K562 (cell line): ENCODE measurements at regions not wholly inside any gene's neighbourhood (a gene's known extent, or its start where the extent isn't known, plus 50 kb on each side); places are given as distances from the start of the nearest gene placed in this dataset.

ENCODE experiments used
- ATAC-seq: fragments of 200-7000 bp; cut with Tn5 transposase; 3 replicates; pipeline ENCODE4 v1.9.1; 2020; ENCODE audit warnings: moderate library complexity
- BruUV-seq: library from RNA; stranded (reverse); fragments of 400-500 nt; replicated peaks from 2 replicates; lab custom pipeline; 2021; lab: Mats Ljungman, UMichigan
- CTCF ChIA-PET: fragments of 300-600 bp; formaldehyde crosslinking; extraction: SDS; loops from one replicate; lab custom pipeline; 2021; ENCODE audit warnings: low intra/inter-chr PET ratio; lab: Yijun Ruan, JAX
- POLR2A ChIA-PET: fragments of 300-600, 350-650 bp; sonication (Branson Sonifier 250); formaldehyde crosslinking; extraction: SDS; loops from one replicate; lab custom pipeline; 2021; ENCODE audit warnings: antibody characterized with exemption, inconsistent platforms; lab: Yijun Ruan, JAX
- DNase-seq, 4 experiments: peaks; one replicate each; pipeline versions ENCODE4 v3.0.0 to v3.0.0-alpha.2; 2011 to 2018; ENCODE audit warnings: low spot score in 3 of 4, mixed read lengths in 3 of 4; ENCODE audit errors: extremely low read depth in 1 of 4
- FAIRE-seq: peaks from 2 replicates; lab custom pipeline; 2011; peaks lifted over from hg19 to GRCh38; lab: Jason Lieb, UNC
- H2AFZ ChIP-seq: 2 replicates; pipeline ENCODE4 v1.6.0; 2011; ENCODE audit warnings: low read depth, low read length, control low read depth, inconsistent platforms
- H3K27ac ChIP-seq: fragments of 200-600 bp; 3 replicates; pipeline ENCODE4 v1.8.0; 2011; ENCODE audit warnings: low read depth, mild to moderate bottlenecking, control low read depth, inconsistent platforms, low read length, moderate library complexity, mixed read lengths; ENCODE audit errors: extremely low read depth
- H3K27me3 ChIP-seq, 2 experiments: fragments of 300-600 bp in 1 of 2; 2 replicates in 1 of 2; 3 replicates in 1 of 2; pipeline versions ENCODE4 v1.6.0 to v1.8.0; 2011; ENCODE audit warnings: inconsistent platforms in 2 of 2, low read length in 2 of 2, mild to moderate bottlenecking in 1 of 2, mixed read lengths in 1 of 2, moderate library complexity in 1 of 2; ENCODE audit not compliant: control insufficient read depth in 2 of 2, insufficient read depth in 2 of 2
- H3K36me3 ChIP-seq: fragments of 300-600 bp; 3 replicates; pipeline ENCODE4 v1.8.0; 2011; ENCODE audit warnings: mild to moderate bottlenecking, low read length, inconsistent platforms; ENCODE audit not compliant: control insufficient read depth, insufficient read depth
- H3K4me1 ChIP-seq, 2 experiments: fragments of 200-600 bp in 1 of 2; replicated peaks in 1 of 2; 2 replicates in 1 of 2; 3 replicates in 1 of 2; pipeline versions ENCODE4 v1.5.1 to v1.8.0; 2011; ENCODE audit warnings: inconsistent platforms in 2 of 2, low read length in 2 of 2, mild to moderate bottlenecking in 1 of 2, mixed read lengths in 1 of 2, moderate library complexity in 1 of 2; ENCODE audit not compliant: control insufficient read depth in 2 of 2, insufficient read depth in 2 of 2
- H3K4me2 ChIP-seq: 2 replicates; pipeline ENCODE4 v1.6.1; 2011; ENCODE audit warnings: low read length, control low read depth, inconsistent platforms, mixed read lengths; ENCODE audit not compliant: insufficient read depth
- H3K4me3 ChIP-seq: fragments of 200-600 bp; sonication (generic), shearing (Covaris generic); 2 replicates; pipeline ENCODE4 v1.5.1; 2016; ENCODE audit warnings: control low read depth, inconsistent platforms
- H3K79me2 ChIP-seq: fragments of 200-600 bp; 3 replicates; pipeline ENCODE4 v1.8.0; 2011; ENCODE audit warnings: low read length, inconsistent platforms; ENCODE audit not compliant: control insufficient read depth, insufficient read depth
- H3K9ac ChIP-seq, 2 experiments: 2 replicates each; pipeline versions ENCODE4 v1.6.0 to v1.6.1; 2011; ENCODE audit warnings: low read depth in 2 of 2, low read length in 2 of 2, control low read depth in 1 of 2, inconsistent platforms in 1 of 2, mild to moderate bottlenecking in 1 of 2, mixed read lengths in 1 of 2; ENCODE audit not compliant: insufficient read depth in 1 of 2
- H3K9me1 ChIP-seq: one replicate; pipeline ENCODE4 v1.6.0; 2011; ENCODE audit warnings: inconsistent platforms, mild to moderate bottlenecking, low read length, moderate library complexity; ENCODE audit not compliant: control insufficient read depth, insufficient read depth
- H3K9me3 ChIP-seq: replicated peaks from 2 replicates; pipeline ENCODE4 v1.5.1; 2011; ENCODE audit warnings: low read depth, low read length, inconsistent platforms; ENCODE audit not compliant: control insufficient read depth, insufficient read depth
- H4K20me1 ChIP-seq: replicated peaks from 2 replicates; pipeline ENCODE4 v1.6.1; 2011; ENCODE audit warnings: low read length, inconsistent platforms, mixed read lengths; ENCODE audit not compliant: control insufficient read depth, insufficient read depth
- CBFB ChIP-seq: sonication (generic); formaldehyde crosslinking; IDR thresholded peaks from 2 replicates; pipeline ENCODE4 v1.4.0; 2020; ENCODE audit warnings: mild to moderate bottlenecking, missing genetic modification reagents
- GATA2 ChIP-seq: sonication (generic); formaldehyde crosslinking; IDR thresholded peaks from 2 replicates; pipeline ENCODE4 v1.4.0; 2020; ENCODE audit warnings: mild to moderate bottlenecking, missing genetic modification reagents
- GMEB1 ChIP-seq: fragments of 250-450 bp; sonication (Bioruptor Pico); IDR thresholded peaks from 2 replicates; pipeline ENCODE4 v1.4.0; 2020; ENCODE audit warnings: mild to moderate bottlenecking
- KAT7 ChIP-seq: sonication (generic); formaldehyde crosslinking; IDR thresholded peaks from 2 replicates; pipeline ENCODE4 v1.8.0; 2022; ENCODE audit warnings: missing genetic modification reagents, mild to moderate bottlenecking, borderline replicate concordance
- KHSRP ChIP-seq: fragments of 450-650 bp; IDR thresholded peaks from 2 replicates; pipeline ENCODE4 v1.6.1; 2017
- OTX1 ChIP-seq: fragments of 450-650 bp; formaldehyde crosslinking; IDR thresholded peaks from 2 replicates; pipeline ENCODE4 v1.4.0; 2022; ENCODE audit warnings: mild to moderate bottlenecking
- POLR3A ChIP-seq: IDR thresholded peaks from 2 replicates; pipeline ENCODE4 v1.6.1; 2011; ENCODE audit warnings: borderline replicate concordance, mild to moderate bottlenecking, moderate library complexity; ENCODE audit not compliant: insufficient read length, insufficient read depth; ENCODE audit errors: extremely low read depth
- RB1 ChIP-seq: fragments of 450-650 bp; IDR thresholded peaks from 2 replicates; pipeline ENCODE4 v1.6.1; 2017; ENCODE audit warnings: low read depth, mild to moderate bottlenecking
- RBM25 ChIP-seq: fragments of 200-400 bp; formaldehyde crosslinking; IDR thresholded peaks from 2 replicates; pipeline ENCODE4 v1.6.1; 2018; ENCODE audit warnings: low read length, low read depth, moderate library complexity; ENCODE audit not compliant: severe bottlenecking
- SMARCB1 ChIP-seq: IDR thresholded peaks from 2 replicates; pipeline ENCODE4 v1.6.1; 2011; ENCODE audit warnings: improper control_type of control experiment, low read depth; ENCODE audit not compliant: insufficient read length
- ZHX1 ChIP-seq: fragments of 150-350 bp; conservative IDR thresholded peaks from 2 replicates; pipeline ENCODE4 v1.6.1; 2014; ENCODE audit warnings: low read length
- ZNF395 ChIP-seq: fragments of 200-800 bp; sonication (Bioruptor generic); IDR thresholded peaks from 2 replicates; pipeline ENCODE4 v1.6.1; 2017; ENCODE audit warnings: missing genetic modification characterization, missing compliant biosample characterization
- WGBS: fragments of 100-300 bp; shearing (Covaris generic); methylation state at CpG from one replicate; pipeline ENCODE4 v1.1.6; 2016; ENCODE audit warnings: low coverage, mixed read lengths; ENCODE audit not compliant: insufficient coverage; ENCODE audit errors: missing lambda C conversion rate; 5-methylcytosine and 5-hydroxymethylcytosine counted together
- in situ Hi-C: fragments of 300-500 bp; cut with MboI; formaldehyde crosslinking; loops from 4 replicates; pipeline ENCODE4 v1.15.0; 2018; ENCODE audit warnings: inconsistent platforms, mixed read lengths
- intact Hi-C: fragments of 100-400 bp; cut with micrococcal nuclease; formaldehyde crosslinking; loops from 2 replicates; pipeline ENCODE4 v1.14.2; 2022
- TF ChIP-seq, protein P1 (sequence below): fragments of 450-650 bp; IDR thresholded peaks from 2 replicates; pipeline ENCODE4 v1.6.1; 2017; ENCODE audit warnings: mild to moderate bottlenecking, moderate library complexity

DNA sequence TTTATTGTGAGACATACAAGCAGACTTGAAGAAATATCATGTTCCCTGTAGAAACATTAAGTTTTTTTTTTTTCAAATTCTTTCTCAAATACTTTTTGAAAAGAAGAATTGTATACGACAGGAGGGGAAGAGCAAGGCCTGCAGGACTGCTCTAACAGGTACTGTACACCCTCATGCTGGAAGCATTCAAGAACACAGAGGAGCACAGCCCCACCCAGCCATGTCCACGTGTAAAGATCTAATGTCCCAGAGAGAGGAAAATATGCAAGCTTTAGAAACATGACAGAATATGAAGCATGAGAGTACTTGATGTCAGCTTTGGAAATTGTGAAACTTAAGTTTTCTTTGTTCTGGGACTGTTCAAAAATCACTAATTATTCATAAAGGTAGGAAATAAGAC lies 191.6 kb downstream of the TTC32 start (continued):
- no peak for TF ChIP-seq ZHX1

DNA sequence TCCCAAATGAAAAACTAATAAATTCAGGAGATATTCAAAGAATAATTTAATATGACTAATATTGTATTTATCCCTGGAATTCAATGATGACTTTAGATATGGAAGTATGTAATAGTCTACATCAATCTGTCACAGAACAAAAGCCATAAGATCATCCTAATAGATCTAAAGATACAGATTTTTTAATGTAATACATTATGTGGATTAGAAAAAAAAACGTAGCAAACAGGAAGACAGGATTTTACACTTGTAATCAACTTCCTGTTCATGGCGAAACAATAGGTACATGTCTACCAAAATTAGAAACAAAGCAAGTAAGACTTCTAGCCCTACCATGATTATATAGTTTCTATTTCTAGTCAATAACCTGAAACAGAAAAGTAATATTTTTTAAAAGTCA lies 192.2 kb downstream of the TTC32 start:
- Histone ChIP-seq H3K4me1 (no peaks in the 10 kb centered on the region), H3K9ac (no peak overlapping the region), H3K9me3 (no peaks in the 10 kb centered on the region), H3K4me2 (no peak overlapping the region), H3K4me3 (no peak overlapping the region), H4K20me1 (no peaks in the 10 kb centered on the region; the same call in 1 of the 2 replicates), H3K79me2 (no peaks in the 10 kb centered on the region), H3K36me3 (no peaks in the 10 kb centered on the region), H3K9me1 (no peaks in the 10 kb centered on the region), H3K27me3 (peaks cover 0 to 9% of the 10 kb centered on the region in 2 experiments; a peak in 1 of 5 replicates), H3K27ac (no peak overlapping the region), H2AFZ (no peak overlapping the region)
- ChIA-PET CTCF (no interaction called here), POLR2A (no interaction called here)
- FAIRE-seq (no peak), ATAC-seq (no peak), DNase-seq (no peak)
- BruUV-seq = no TSS peak
- intact Hi-C loops = no loop called here
- 3% methylated on average over 2 of the region's 2 CpGs for WGBS
- in situ Hi-C loops = no loop called here
- TF ChIP-seq ZNF395 (CRISPR knock-in tag) (no peak), RBM25 (no peak), RB1 (no peak), CBFB (no peak), GMEB1 (CRISPR knock-in tag) (no peak), GATA2 (no peak), OTX1 (CRISPR knock-in tag) (no peak), KAT7 (CRISPR knock-in tag) (no peak), SMARCB1 (no peak), POLR3A (no peak), KHSRP (no peak)
- TF ChIP-seq, protein P1, sequence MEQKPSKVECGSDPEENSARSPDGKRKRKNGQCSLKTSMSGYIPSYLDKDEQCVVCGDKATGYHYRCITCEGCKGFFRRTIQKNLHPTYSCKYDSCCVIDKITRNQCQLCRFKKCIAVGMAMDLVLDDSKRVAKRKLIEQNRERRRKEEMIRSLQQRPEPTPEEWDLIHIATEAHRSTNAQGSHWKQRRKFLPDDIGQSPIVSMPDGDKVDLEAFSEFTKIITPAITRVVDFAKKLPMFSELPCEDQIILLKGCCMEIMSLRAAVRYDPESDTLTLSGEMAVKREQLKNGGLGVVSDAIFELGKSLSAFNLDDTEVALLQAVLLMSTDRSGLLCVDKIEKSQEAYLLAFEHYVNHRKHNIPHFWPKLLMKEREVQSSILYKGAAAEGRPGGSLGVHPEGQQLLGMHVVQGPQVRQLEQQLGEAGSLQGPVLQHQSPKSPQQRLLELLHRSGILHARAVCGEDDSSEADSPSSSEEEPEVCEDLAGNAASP = no peak
